Transverse colon (tissue), 3 donors: ENCODE measurements at regions not wholly inside any gene's neighbourhood (a gene's known extent, or its start where the extent isn't known, plus 50 kb on each side); places are given as distances from the start of the nearest gene placed in this dataset.

Source experiments
- EP300 ChIP-seq: sonication (generic); formaldehyde crosslinking; IDR thresholded peaks from one replicate; pipeline ENCODE4 v1.6.1; 2017; ENCODE audit warnings: antibody characterized with exemption, low read depth
- POLR2A ChIP-seq: fragments of 450-650 bp; IDR thresholded peaks from one replicate; pipeline ENCODE4 v1.6.1; 2016; ENCODE audit warnings: antibody characterized with exemption, mild to moderate bottlenecking, moderate library complexity
- TF ChIP-seq, protein P1 (sequence below), 5 experiments: fragments of 200-600 bp in 3 of 5; fragments of 450-650 bp in 2 of 5; sonication (generic) in 3 of 5; IDR thresholded peaks; 1 replicate in 2 of 5; 2 replicates in 3 of 5; pipeline ENCODE4 v1.5.1; 2016 to 2017; ENCODE audit warnings: antibody characterized with exemption in 5 of 5, inconsistent platforms in 3 of 5, mild to moderate bottlenecking in 2 of 5, moderate library complexity in 1 of 5

- TF ChIP-seq, protein P1, sequence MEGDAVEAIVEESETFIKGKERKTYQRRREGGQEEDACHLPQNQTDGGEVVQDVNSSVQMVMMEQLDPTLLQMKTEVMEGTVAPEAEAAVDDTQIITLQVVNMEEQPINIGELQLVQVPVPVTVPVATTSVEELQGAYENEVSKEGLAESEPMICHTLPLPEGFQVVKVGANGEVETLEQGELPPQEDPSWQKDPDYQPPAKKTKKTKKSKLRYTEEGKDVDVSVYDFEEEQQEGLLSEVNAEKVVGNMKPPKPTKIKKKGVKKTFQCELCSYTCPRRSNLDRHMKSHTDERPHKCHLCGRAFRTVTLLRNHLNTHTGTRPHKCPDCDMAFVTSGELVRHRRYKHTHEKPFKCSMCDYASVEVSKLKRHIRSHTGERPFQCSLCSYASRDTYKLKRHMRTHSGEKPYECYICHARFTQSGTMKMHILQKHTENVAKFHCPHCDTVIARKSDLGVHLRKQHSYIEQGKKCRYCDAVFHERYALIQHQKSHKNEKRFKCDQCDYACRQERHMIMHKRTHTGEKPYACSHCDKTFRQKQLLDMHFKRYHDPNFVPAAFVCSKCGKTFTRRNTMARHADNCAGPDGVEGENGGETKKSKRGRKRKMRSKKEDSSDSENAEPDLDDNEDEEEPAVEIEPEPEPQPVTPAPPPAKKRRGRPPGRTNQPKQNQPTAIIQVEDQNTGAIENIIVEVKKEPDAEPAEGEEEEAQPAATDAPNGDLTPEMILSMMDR (IDR thresholded peaks at IDR 0.05): no peak
- TF ChIP-seq POLR2A: no peak
- no peak for TF ChIP-seq EP300
Observed at GRCh38 chr5:106019261-106019660, 1651.5 kb downstream of the EFNA5 start.
